GM15510 (cell line): ENCODE measurements at regions not wholly inside any gene's neighbourhood (a gene's known extent, or its start where the extent isn't known, plus 50 kb on each side); places are given as distances from the start of the nearest gene placed in this dataset.

Experiments
- POLR2A ChIP-seq: IDR thresholded peaks from 3 replicates; pipeline ENCODE4 v1.6.1; 2011; ENCODE audit warnings: borderline replicate concordance; ENCODE audit not compliant: insufficient read length; ENCODE audit errors: extremely low read depth

GRCh38 chr15:39260791-39261190 is 320.1 kb upstream of the THBS1 start:
- TF ChIP-seq POLR2A: no peak

- TF ChIP-seq POLR2A: no peak
Measured at GRCh38 chr15:39265261-39265660, 315.6 kb upstream of the THBS1 start.

GRCh38 chr15:39266890-39267289 is 314.0 kb upstream of the THBS1 start:
- TF ChIP-seq POLR2A: no peak

- TF ChIP-seq POLR2A: no peak
Measured at GRCh38 chr15:39267685-39268084, 313.2 kb upstream of the THBS1 start.

GRCh38 chr15:39269352-39269751 is 311.5 kb upstream of the THBS1 start:
- no peak for TF ChIP-seq POLR2A

GRCh38 chr15:39269821-39270220 is 311.1 kb upstream of the THBS1 start:
- TF ChIP-seq POLR2A: no peak

GRCh38 chr15:39270221-39270855 is 310.5 kb upstream of the THBS1 start:
- no peak for TF ChIP-seq POLR2A

GRCh38 chr15:39270934-39271333 is 309.9 kb upstream of the THBS1 start:
- no peak for TF ChIP-seq POLR2A

DNA sequence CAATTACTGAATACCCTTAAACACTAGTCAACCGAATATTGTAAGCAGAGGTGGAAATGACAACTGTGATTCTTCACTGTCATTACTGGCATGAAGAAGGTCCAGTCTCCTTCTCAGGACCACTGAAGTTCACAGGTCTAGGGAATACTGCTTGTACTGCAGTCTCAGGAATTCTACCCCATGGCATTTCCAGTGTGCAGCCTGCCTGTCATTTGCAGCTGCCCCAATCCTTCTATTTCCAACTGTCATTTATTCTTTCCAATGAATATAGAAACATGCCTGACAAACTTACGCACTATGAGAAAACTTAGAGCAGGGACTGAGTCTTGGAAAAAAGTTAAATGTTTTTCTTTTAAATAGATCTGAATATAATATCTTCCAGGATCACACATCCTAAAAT is 308.0 kb upstream of the THBS1 start:
- TF ChIP-seq POLR2A: no peak

DNA sequence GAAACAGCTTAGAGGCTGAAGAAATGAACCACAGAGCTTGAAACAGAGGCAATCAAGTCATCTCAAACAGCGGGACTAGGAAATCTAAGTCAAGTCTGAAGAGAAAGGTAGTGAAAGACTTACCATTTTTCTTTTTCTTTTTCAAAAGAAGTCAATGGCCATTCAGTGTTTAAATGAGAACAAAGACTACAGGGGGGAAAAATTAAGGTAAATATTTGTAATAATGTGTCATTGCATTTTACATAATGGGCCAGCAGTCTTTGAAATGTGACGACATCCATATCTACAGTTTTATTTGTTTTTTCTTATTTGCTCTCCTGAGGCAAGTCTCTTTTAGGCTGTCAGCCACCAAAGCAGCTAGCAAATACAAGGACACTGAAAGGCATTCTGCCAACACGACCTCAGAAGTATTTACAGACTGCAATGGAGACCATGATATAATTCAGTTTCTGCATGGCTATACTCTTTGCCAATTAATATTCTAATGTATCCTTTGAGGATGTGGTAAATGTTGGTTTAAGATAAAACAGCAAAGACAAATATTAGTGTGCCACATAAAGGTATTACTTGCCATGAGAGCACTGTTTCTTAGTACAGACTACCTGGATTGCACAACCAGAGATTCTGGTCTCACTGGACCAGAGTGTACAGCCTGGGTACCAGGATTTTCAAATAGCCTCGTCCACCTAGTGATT is 307.0 kb upstream of the THBS1 start:
- TF ChIP-seq POLR2A: no peak

DNA sequence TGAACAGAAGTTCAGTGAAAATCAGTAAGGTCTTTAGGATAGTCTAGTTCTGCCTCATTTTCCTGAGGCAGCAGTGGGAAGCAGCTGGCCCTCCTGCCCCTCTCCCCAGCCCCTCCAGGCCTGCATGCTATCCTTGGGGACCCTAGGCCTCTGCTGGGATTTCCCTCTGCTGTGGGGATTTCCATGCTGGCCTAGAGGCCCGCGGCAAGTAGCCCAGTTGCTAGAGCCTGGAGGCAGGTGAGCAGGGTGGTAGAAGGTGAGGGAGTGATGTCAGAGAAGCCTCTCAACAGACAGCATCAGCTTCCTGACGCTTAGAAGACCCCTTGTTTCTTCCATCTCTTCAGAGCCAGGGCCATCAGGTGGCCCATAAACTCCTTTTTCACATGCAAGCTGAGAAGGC is 305.8 kb upstream of the THBS1 start:
- TF ChIP-seq POLR2A: no peak

DNA sequence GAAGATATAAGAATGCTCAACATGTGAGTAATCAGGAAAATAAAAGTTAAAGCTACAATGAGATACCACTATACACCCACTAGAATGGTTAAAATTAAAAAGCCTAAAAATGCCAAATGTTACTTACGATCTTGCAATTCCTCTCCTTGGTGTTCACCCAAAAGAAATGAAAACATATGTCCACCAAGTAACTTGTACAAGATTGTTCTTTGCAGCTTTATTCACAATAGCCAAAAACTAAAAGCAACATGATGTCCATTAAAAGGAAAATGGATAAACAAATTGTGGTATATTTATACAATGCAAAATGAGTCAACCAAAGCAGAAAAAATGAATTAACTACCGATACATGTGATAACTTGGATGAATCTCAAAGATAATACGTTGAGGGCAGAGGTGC is 301.6 kb upstream of the THBS1 start:
- no peak for TF ChIP-seq POLR2A

- no peak for TF ChIP-seq POLR2A
Measured at GRCh38 chr15:39281094-39281493, 299.8 kb upstream of the THBS1 start.

DNA sequence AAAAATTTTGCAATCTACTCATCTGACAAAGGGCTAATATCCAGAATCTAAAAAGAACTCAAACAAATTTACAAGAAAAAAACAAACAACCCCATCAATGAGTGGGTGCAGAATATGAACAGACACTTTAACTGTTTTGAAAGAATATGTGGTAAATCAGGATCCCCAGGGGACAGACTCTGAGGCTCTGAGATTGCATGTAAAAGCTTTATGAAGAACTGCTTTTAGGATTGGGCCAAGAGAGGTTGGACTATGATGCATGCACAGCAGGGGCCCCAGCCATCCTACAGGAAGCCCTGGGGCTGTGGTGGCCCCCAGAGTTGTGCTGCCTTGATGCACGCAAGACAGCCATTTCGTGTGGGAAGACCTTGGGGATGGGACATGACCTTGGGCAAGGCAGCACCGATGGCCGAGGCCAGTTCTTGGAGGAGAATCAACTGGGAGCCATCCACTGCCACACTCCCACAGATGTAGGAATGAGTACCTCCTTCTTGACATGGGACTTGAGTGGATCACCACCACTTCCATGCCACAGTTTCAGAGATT is 298.1 kb upstream of the THBS1 start:
- no peak for TF ChIP-seq POLR2A

DNA sequence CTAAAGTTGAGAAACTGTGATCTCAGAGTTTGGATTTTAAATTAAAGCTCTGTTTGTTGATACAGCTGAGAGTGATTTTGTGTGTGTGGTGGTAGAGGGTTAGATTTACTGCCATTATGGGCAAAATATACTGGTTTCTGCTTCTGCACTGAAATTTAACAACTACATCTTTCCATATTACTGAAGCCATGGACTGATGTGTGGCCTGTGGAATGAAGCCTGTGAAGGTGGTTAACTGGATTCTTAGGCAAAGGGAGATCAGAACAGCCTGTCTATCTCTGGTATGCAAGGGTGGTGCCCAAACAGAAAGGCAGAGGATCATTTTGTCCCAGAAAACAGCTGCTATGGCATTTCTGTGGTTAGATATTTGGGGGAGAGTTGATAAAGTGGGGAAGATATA is 297.3 kb upstream of the THBS1 start:
- TF ChIP-seq POLR2A: no peak

DNA sequence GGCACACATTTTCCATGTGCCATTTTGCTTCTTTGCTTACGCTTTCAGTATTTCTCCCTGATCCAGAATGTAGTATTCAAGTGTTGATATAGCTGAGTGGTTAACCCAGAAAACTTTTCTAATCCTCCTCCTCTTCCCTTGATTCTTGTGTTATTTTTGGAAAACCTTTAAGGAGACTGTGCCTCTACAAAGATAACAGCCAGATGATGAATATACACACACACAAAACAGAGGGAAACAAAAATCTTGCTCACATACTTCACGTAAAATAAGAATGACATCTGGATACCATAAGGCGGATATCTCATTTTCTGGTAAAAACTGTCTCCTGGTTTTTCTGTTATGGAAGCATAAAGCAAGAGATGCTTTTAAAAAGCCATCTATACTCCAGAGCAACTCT is 295.8 kb upstream of the THBS1 start:
- no peak for TF ChIP-seq POLR2A
